Epithelial cell of esophagus (primary cell): ENCODE measurements at regions not wholly inside any gene's neighbourhood (a gene's known extent, or its start where the extent isn't known, plus 50 kb on each side); places are given as distances from the start of the nearest gene placed in this dataset.
A peak's percentile ranks its signal among the peaks of the same experiment; 100 is the strongest.

Experiments
- DNase-seq: peaks from one replicate; pipeline ENCODE4 v3.0.0; 2010; ENCODE audit warnings: low read depth
- H3K4me3 ChIP-seq: 2 replicates; pipeline ENCODE4 v1.5.1; 2011; ENCODE audit warnings: mild to moderate bottlenecking, low read length, control low read depth
- TF ChIP-seq, protein P1 (sequence below): IDR thresholded peaks from 2 replicates; pipeline ENCODE4 v1.5.1; 2011; ENCODE audit warnings: low read depth, mild to moderate bottlenecking, low read length, control low read depth, inconsistent platforms; ENCODE audit not compliant: insufficient read depth; ENCODE audit errors: missing control alignments

DNA sequence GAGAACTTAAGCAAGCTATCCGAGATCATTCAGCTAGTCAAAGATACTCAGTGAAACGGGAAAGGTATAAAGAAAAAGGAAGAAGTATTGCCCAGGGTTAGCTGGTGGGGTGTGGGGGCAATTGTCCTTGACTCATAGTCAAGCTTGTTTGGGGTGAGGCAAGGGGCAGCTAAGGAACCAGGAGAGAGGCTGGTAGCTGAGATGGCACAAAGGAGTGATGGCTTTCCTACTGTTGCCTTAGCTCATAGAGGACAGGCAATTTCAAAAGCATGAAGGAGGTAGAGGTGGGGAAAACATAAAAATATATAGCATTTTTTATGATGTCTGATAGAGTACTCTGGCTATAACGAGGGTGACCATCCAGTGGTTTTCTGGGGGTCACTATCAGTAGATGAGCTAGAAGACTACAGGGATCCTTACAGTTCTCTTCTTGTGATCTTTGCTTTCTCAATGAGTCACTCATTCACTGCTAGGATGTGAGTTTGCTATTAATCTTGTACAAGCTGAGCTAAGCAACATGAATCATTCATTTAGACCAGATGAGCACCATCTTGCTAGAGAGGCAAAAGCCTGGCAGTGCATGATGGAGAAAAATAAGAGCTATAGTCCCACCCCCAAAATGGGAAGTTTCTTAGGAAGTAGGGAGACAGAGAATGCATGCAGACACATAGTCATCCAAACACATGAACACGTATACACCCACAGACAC, 207.1 kb upstream of the PFN2 start:
- DNase-seq, result peak; percentile 79
- TF ChIP-seq, protein P1, sequence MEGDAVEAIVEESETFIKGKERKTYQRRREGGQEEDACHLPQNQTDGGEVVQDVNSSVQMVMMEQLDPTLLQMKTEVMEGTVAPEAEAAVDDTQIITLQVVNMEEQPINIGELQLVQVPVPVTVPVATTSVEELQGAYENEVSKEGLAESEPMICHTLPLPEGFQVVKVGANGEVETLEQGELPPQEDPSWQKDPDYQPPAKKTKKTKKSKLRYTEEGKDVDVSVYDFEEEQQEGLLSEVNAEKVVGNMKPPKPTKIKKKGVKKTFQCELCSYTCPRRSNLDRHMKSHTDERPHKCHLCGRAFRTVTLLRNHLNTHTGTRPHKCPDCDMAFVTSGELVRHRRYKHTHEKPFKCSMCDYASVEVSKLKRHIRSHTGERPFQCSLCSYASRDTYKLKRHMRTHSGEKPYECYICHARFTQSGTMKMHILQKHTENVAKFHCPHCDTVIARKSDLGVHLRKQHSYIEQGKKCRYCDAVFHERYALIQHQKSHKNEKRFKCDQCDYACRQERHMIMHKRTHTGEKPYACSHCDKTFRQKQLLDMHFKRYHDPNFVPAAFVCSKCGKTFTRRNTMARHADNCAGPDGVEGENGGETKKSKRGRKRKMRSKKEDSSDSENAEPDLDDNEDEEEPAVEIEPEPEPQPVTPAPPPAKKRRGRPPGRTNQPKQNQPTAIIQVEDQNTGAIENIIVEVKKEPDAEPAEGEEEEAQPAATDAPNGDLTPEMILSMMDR, result no peak
- H3K4me3 ChIP-seq, result no peak overlapping the region

DNA sequence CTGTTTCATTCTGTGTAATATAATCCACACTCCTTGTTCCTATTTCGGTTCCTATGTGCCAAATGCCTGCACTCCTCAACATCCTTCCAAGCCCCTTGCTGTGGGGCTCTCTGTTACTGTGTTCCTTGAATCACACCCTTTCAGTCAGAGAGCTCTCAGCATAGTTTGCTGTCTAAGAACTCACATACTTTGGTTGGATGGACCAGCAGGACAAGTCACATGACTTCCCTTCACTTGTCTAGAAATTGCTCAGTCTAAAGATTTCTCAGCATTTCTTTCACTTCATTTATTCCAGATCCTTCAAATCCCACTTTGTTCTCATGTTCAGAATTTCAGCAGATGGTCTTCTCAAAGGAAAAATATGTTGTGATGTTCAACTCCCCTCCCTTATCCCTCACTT, 203.5 kb upstream of the PFN2 start:
- no peak overlapping the region for H3K4me3 ChIP-seq
- no peak for DNase-seq
- TF ChIP-seq, protein P1, result no peak

DNA sequence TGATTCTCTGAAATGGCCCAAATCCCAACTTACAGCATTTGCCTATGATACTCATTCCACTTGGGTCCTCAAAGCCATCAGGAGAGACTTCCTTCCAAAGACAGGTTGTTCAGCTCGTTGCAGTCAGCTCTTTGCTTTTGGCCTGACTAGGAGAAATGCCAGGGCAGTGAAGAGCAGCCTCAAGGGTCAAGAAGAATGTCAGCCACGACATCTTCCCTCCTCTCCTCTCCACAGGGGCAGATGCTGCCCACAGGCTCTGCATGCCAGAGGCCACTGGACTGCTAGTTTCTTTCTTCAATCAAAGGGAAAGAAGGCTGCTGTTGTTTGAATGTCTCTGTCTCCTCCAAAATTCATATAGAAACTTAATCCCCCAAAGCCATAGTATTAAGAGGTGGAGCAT, 201.7 kb upstream of the PFN2 start:
- TF ChIP-seq, protein P1, result no peak
- DNase-seq, result no peak
- no peak overlapping the region for H3K4me3 ChIP-seq

GRCh38 chr3:150170852-150171520, 200.3 kb upstream of the PFN2 start:
- no peak overlapping the region for H3K4me3 ChIP-seq
- TF ChIP-seq, protein P1, result no peak
- DNase-seq, result no peak

GRCh38 chr3:150169330-150169940, 198.7 kb upstream of the PFN2 start:
- DNase-seq, result peak; percentile 40
- H3K4me3 ChIP-seq, result no peak overlapping the region
- TF ChIP-seq, protein P1, result no peak

DNA sequence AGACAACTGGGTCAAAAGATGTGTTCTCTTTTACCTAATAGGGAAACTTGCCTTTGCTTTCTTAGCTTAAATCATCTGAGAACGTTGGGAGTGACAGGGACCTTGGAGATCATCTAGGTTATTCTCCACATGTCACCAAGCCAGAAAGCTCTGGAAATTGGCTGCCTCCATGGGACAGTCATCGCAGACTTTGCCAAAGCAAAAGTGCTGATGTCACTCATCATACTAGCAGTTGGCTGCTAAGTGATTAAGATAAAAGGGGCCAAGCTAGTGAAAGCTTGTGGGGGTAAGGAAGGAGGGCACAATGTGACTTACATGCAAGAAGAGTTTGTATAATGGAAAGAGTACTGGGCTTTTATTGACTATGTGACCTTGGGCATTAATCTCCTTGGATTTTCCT, 198.0 kb upstream of the PFN2 start:
- TF ChIP-seq, protein P1, result no peak
- no peak overlapping the region for H3K4me3 ChIP-seq
- DNase-seq, result no peak
